NB4 (cell line): ENCODE measurements at regions not wholly inside any gene's neighbourhood (a gene's known extent, or its start where the extent isn't known, plus 50 kb on each side); places are given as distances from the start of the nearest gene placed in this dataset.

ENCODE experiments used
- CTCF ChIP-seq: IDR thresholded peaks from one replicate; pipeline ENCODE4 v1.5.1; 2012; ENCODE audit warnings: low read depth, low read length
- POLR2A ChIP-seq: IDR thresholded peaks from 2 replicates; pipeline ENCODE4 v1.6.1; 2011; ENCODE audit warnings: mild to moderate bottlenecking; ENCODE audit not compliant: insufficient read length; ENCODE audit errors: extremely low read depth

- TF ChIP-seq POLR2A (no peak), CTCF (no peak)
These were observed 99.9 kb upstream of the JAZF1 start for GRCh38 chr7:28280516-28280915.
